ENCODE measurements at regions not wholly inside any gene's neighbourhood (a gene's known extent, or its start where the extent isn't known, plus 50 kb on each side); places are given as distances from the start of the nearest gene placed in this dataset.

DNA sequence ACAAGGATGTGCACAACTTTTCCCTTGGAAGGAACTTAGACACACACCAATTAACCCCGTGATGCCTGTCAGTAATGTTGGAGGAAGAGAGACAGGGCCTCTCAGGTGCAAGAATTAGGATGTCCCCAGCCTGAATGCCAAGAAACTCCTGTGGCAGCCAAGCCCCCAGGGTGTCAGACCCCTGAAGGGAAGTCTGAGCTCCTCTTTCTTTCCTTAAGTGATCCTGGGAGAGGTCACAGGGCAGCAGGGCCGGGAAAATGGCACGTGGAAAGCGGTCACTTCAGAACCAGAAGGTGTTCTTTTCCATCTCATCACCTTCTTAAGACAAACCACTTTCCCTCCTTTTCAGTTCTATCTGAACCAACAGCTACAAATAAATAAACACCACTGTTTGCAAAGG lies 185.9 kb downstream of the ANAPC1 start (continued):
- TF ChIP-seq SAP30 (IDR thresholded peaks at IDR 0.05; ENCODE audit: insufficient read depth, insufficient replicate concordance, low read length) (no peak), TCF12 (IDR thresholded peaks at IDR 0.05; ENCODE audit: low read depth, low read length) (no peak), BACH1 (IDR thresholded peaks at IDR 0.05; ENCODE audit: low read length) (no peak), HDAC6 (IDR thresholded peaks at IDR 0.05; ENCODE audit: low read depth, low read length) (no peak), JUN (IDR thresholded peaks at IDR 0.05; ENCODE audit: low read depth, low read length) (no peak)
- TF ChIP-seq, protein P1, sequence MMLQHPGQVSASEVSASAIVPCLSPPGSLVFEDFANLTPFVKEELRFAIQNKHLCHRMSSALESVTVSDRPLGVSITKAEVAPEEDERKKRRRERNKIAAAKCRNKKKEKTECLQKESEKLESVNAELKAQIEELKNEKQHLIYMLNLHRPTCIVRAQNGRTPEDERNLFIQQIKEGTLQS (IDR thresholded peaks at IDR 0.05; ENCODE audit: insufficient read depth, low read depth, low read length) = no peak

Data from H1 (cell line).